ENCODE measurements at regions not wholly inside any gene's neighbourhood (a gene's known extent, or its start where the extent isn't known, plus 50 kb on each side); places are given as distances from the start of the nearest gene placed in this dataset.

DNA sequence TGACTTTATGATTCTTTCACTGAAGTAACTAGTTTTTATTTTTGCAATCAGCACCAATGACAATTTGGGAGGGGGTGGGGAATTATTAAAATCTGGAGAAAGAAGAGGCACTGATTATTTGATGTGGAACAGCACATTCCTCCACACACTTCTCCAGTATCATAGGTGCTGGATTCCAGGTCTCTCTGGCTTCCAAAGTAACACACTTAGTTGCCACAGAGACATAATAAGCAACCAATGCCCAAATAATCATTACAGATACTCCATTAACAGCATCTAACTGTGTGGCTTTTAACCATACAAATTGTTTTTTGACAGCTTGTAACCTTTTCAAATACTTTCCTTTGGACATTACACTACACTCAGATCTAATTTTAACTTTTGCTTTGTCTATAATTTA lies 131.0 kb upstream of the CDIN1 start:
- DNase-seq: no peak
- Histone ChIP-seq H3K9ac (ENCODE audit: low read length) (no peak overlapping the region), H2AFZ (ENCODE audit: insufficient read depth, low read depth, low read length, poor library complexity, severe bottlenecking) (no peak overlapping the region), H3K27ac (ENCODE audit: low read length in 2 of 2) (no peak overlapping the region), H3K4me2 (replicated peaks; ENCODE audit: low read depth, low read length, poor library complexity, severe bottlenecking) (no peak overlapping the region), H3K27me3 (replicated peaks in 1 of 4; ENCODE audit: control extremely low read depth in 1 of 4, control insufficient read depth in 3 of 4, insufficient read depth in 4 of 4, low read length in 3 of 4) (no peaks in the 10 kb centered on the region), H3K4me1 (ENCODE audit: control insufficient read depth in 2 of 2, insufficient read depth in 2 of 2, low read length in 2 of 2) (no peaks in the 10 kb centered on the region), H3K9me3 (ENCODE audit: control extremely low read depth in 1 of 3, control insufficient read depth in 2 of 3, insufficient read depth in 1 of 3, low read length in 2 of 3) (no peaks in the 10 kb centered on the region), H3K79me2 (ENCODE audit: control insufficient read depth, insufficient read depth, low read length) (no peaks in the 10 kb centered on the region), H3K4me3 (ENCODE audit: control extremely low read depth in 1 of 5, extremely low read depth in 1 of 5, insufficient read depth in 1 of 5, low read depth in 2 of 5, low read length in 4 of 5) (no peak overlapping the region), H3K36me3 (replicated peaks in 1 of 2; ENCODE audit: control extremely low read depth in 1 of 2, control insufficient read depth in 1 of 2, extremely low read depth in 1 of 2, insufficient read depth in 2 of 2, low read length in 1 of 2) (no peaks in the 10 kb centered on the region), H4K20me1 (ENCODE audit: control insufficient read depth, insufficient read depth, low read length, poor library complexity, severe bottlenecking) (no peaks in the 10 kb centered on the region)
- Mint-ChIP-seq H3K27ac (no peak overlapping the region), H3K27me3 (no peaks in the 10 kb centered on the region), H3K9me3 (ENCODE audit: insufficient read depth) (no peaks in the 10 kb centered on the region), H3K4me3 (no peak overlapping the region), H3K4me1 (no peaks in the 10 kb centered on the region)
- CTCF ChIA-PET: no interaction called here
- POLR2A ChIA-PET: no interaction called here
- intact Hi-C loops (cut with micrococcal nuclease): no loop called here
- no peak for TF ChIP-seq EZH2 (IDR thresholded peaks at IDR 0.05; ENCODE audit: borderline replicate concordance, insufficient read depth, low read depth, low read length, poor library complexity, severe bottlenecking)
- TF ChIP-seq, protein P1, sequence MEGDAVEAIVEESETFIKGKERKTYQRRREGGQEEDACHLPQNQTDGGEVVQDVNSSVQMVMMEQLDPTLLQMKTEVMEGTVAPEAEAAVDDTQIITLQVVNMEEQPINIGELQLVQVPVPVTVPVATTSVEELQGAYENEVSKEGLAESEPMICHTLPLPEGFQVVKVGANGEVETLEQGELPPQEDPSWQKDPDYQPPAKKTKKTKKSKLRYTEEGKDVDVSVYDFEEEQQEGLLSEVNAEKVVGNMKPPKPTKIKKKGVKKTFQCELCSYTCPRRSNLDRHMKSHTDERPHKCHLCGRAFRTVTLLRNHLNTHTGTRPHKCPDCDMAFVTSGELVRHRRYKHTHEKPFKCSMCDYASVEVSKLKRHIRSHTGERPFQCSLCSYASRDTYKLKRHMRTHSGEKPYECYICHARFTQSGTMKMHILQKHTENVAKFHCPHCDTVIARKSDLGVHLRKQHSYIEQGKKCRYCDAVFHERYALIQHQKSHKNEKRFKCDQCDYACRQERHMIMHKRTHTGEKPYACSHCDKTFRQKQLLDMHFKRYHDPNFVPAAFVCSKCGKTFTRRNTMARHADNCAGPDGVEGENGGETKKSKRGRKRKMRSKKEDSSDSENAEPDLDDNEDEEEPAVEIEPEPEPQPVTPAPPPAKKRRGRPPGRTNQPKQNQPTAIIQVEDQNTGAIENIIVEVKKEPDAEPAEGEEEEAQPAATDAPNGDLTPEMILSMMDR (IDR thresholded peaks at IDR 0.05): no peak
- no peak for ATAC-seq (ENCODE audit: low read depth)

DNA sequence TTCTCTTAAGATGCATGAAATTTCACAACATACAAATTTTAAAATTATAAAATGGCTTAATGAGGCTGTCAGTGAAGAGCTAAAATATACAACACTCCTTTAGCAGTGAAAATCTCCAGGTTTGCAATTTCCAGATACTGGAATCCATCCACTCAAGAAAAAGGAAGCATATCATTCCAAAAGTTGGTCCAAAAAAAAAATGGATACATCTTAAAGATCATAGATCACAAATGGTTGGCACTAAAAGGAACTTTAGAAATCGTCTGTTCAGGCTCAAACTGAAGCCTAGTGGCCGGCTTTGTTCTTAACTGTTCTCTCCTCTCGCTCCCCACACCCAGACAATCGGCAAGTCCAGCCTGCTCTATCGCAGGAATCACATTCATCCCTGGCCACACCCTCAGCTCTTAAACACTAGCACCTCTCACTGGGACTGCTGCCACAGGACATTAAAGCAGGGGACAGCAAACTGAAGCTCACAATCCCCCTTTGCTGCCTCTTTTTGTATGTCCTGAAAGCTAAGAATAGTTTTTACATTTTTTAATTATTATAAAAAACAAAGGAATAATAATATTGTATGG lies 130.3 kb upstream of the CDIN1 start:
- Mint-ChIP-seq H3K27ac (no peak overlapping the region), H3K27me3 (no peaks in the 10 kb centered on the region), H3K4me3 (no peak overlapping the region), H3K4me1 (no peaks in the 10 kb centered on the region), H3K9me3 (ENCODE audit: insufficient read depth) (peaks cover 1% of the 10 kb centered on the region)
- H3K36me3 ChIP-seq (replicated peaks in 1 of 2; ENCODE audit: control extremely low read depth in 1 of 2, control insufficient read depth in 1 of 2, extremely low read depth in 1 of 2, insufficient read depth in 2 of 2, low read length in 1 of 2): no peaks in the 10 kb centered on the region
- no peak overlapping the region for H3K9ac ChIP-seq (ENCODE audit: low read length)
- TF ChIP-seq EZH2 (IDR thresholded peaks at IDR 0.05; ENCODE audit: borderline replicate concordance, insufficient read depth, low read depth, low read length, poor library complexity, severe bottlenecking): no peak
- TF ChIP-seq, protein P1 (IDR thresholded peaks at IDR 0.05): no peak
- H3K9me3 ChIP-seq (ENCODE audit: control extremely low read depth in 1 of 3, control insufficient read depth in 2 of 3, insufficient read depth in 1 of 3, low read length in 2 of 3): no peaks in the 10 kb centered on the region
- POLR2A ChIA-PET: no interaction called here
- ATAC-seq (ENCODE audit: low read depth): no peak
- CTCF ChIA-PET: no interaction called here
- no peaks in the 10 kb centered on the region for H3K4me1 ChIP-seq (ENCODE audit: control insufficient read depth in 2 of 2, insufficient read depth in 2 of 2, low read length in 2 of 2)
- no peak overlapping the region for H3K27ac ChIP-seq (ENCODE audit: low read length in 2 of 2)
- no peak overlapping the region for H2AFZ ChIP-seq (ENCODE audit: insufficient read depth, low read depth, low read length, poor library complexity, severe bottlenecking)
- intact Hi-C loops (cut with micrococcal nuclease): no loop called here
- no peak overlapping the region for H3K4me3 ChIP-seq (ENCODE audit: control extremely low read depth in 1 of 5, extremely low read depth in 1 of 5, insufficient read depth in 1 of 5, low read depth in 2 of 5, low read length in 4 of 5)
- H3K79me2 ChIP-seq (ENCODE audit: control insufficient read depth, insufficient read depth, low read length): no peaks in the 10 kb centered on the region
- DNase-seq: no peak
- no peak overlapping the region for H3K4me2 ChIP-seq (replicated peaks; ENCODE audit: low read depth, low read length, poor library complexity, severe bottlenecking)
- WGBS (ENCODE audit: insufficient coverage): 58% methylated on average over 5 of the region's 5 CpGs
- H3K27me3 ChIP-seq (replicated peaks in 1 of 4; ENCODE audit: control extremely low read depth in 1 of 4, control insufficient read depth in 3 of 4, insufficient read depth in 4 of 4, low read length in 3 of 4): no peaks in the 10 kb centered on the region
- no peaks in the 10 kb centered on the region for H4K20me1 ChIP-seq (ENCODE audit: control insufficient read depth, insufficient read depth, low read length, poor library complexity, severe bottlenecking)
